PC-9 (cell line): ENCODE measurements at regions not wholly inside any gene's neighbourhood (a gene's known extent, or its start where the extent isn't known, plus 50 kb on each side); places are given as distances from the start of the nearest gene placed in this dataset.

ENCODE experiments used
- EZH2 ChIP-seq: fragments of 200-600 bp; sonication (generic); IDR thresholded peaks from 2 replicates; pipeline ENCODE4 v1.8.0; 2017; ENCODE audit warnings: antibody characterized with exemption, low read depth
- TF ChIP-seq, protein P1 (sequence below): fragments of 200-600 bp; sonication (generic); conservative IDR thresholded peaks from 2 replicates; pipeline ENCODE4 v1.6.1; 2017; ENCODE audit warnings: mixed run types, antibody characterized with exemption, mild to moderate bottlenecking, moderate library complexity

DNA sequence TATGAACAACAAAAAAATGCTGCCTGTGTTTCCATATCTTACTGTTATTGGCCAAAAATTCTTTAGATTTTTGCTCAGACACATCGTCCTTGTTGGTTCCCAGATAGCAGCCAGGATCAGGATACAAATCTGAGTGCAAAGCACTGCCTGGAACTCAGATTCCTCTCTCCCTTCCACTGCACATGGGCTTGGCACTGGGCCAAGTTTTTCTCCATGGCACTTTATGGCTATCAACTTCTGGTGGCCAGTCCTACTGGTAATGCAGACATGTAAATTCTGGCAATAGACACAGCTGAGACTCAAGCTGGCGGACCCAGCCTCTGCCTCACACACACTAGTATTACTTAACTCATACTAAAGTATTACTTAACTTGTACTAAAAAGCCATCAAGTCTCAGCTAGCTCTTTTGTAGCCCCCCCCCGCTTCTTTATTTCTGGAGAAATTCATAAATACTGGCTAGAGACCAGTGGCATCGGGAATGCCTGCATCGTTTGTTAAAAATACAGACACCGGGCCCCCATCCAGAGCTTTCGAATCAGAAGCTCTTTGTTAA is 181.2 kb upstream of the COX10 start:
- TF ChIP-seq, protein P1, sequence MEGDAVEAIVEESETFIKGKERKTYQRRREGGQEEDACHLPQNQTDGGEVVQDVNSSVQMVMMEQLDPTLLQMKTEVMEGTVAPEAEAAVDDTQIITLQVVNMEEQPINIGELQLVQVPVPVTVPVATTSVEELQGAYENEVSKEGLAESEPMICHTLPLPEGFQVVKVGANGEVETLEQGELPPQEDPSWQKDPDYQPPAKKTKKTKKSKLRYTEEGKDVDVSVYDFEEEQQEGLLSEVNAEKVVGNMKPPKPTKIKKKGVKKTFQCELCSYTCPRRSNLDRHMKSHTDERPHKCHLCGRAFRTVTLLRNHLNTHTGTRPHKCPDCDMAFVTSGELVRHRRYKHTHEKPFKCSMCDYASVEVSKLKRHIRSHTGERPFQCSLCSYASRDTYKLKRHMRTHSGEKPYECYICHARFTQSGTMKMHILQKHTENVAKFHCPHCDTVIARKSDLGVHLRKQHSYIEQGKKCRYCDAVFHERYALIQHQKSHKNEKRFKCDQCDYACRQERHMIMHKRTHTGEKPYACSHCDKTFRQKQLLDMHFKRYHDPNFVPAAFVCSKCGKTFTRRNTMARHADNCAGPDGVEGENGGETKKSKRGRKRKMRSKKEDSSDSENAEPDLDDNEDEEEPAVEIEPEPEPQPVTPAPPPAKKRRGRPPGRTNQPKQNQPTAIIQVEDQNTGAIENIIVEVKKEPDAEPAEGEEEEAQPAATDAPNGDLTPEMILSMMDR: no peak
- TF ChIP-seq EZH2: no peak
